Mucosa of rectum (tissue), 2 donors: ENCODE measurements at regions not wholly inside any gene's neighbourhood (a gene's known extent, or its start where the extent isn't known, plus 50 kb on each side); places are given as distances from the start of the nearest gene placed in this dataset.
"Not testable (repeated sequence)": the region's sequence is repeated elsewhere in the genome, so short reads cannot be mapped to it uniquely, and the experiment has no call there.

Experiments used
- H3K27ac ChIP-seq, 2 donors: one replicate each; pipeline ENCODE4 v1.7.0; 2013; ENCODE audit warnings: inconsistent platforms in 2 of 2, low read depth in 2 of 2, low read length in 2 of 2
- H3K27me3 ChIP-seq, 2 donors: one replicate each; pipeline ENCODE4 v1.7.0; 2013; ENCODE audit warnings: low read length in 2 of 2; ENCODE audit not compliant: control insufficient read depth in 2 of 2, insufficient read depth in 2 of 2
- H3K36me3 ChIP-seq, 2 donors: one replicate each; pipeline ENCODE4 v1.7.0; 2013; ENCODE audit warnings: low read length in 2 of 2; ENCODE audit not compliant: control insufficient read depth in 2 of 2, insufficient read depth in 2 of 2
- H3K4me1 ChIP-seq, 2 donors: one replicate each; pipeline ENCODE4 v1.7.0; 2013; ENCODE audit warnings: low read length in 2 of 2, mild to moderate bottlenecking in 1 of 2; ENCODE audit not compliant: control insufficient read depth in 2 of 2, insufficient read depth in 2 of 2
- H3K4me3 ChIP-seq, 2 donors: one replicate each; pipeline ENCODE4 v1.7.0; 2013; ENCODE audit warnings: low read length in 2 of 2
- H3K9ac ChIP-seq, 2 donors: one replicate each; pipeline ENCODE4 v1.7.0; 2013; ENCODE audit warnings: low read length in 2 of 2, low read depth in 1 of 2, mild to moderate bottlenecking in 1 of 2
- H3K9me3 ChIP-seq, 2 donors: one replicate each; pipeline ENCODE4 v1.7.0; 2013; ENCODE audit warnings: low read length in 2 of 2; ENCODE audit not compliant: control insufficient read depth in 2 of 2
- donor health status: healthy.
- donor health status: Normal muscosa, but diverticular disease.

GRCh38 chr5:116719106-116719505 is 144.5 kb upstream of the SEMA6A start:
- H3K4me3 ChIP-seq: no peak overlapping the region
- no peaks in the 10 kb centered on the region for H3K4me1 ChIP-seq
- no peaks in the 10 kb centered on the region for H3K27me3 ChIP-seq
- H3K36me3 ChIP-seq: no peaks in the 10 kb centered on the region
- H3K9ac ChIP-seq: no peak overlapping the region
- H3K27ac ChIP-seq: no peak overlapping the region
- no peaks in the 10 kb centered on the region for H3K9me3 ChIP-seq

GRCh38 chr5:116718317-116718716 is 143.7 kb upstream of the SEMA6A start:
- Histone ChIP-seq H3K27ac (no peak overlapping the region), H3K9me3 (no peaks in the 10 kb centered on the region), H3K4me1 (no peaks in the 10 kb centered on the region), H3K4me3 (no peak overlapping the region), H3K9ac (no peak overlapping the region), H3K36me3 (no peaks in the 10 kb centered on the region), H3K27me3 (no peaks in the 10 kb centered on the region)

- H3K9ac ChIP-seq: no peak overlapping the region
- H3K27me3 ChIP-seq: no peaks in the 10 kb centered on the region
- no peaks in the 10 kb centered on the region for H3K9me3 ChIP-seq
- no peak overlapping the region for H3K27ac ChIP-seq
- H3K4me3 ChIP-seq: no peak overlapping the region
- no peaks in the 10 kb centered on the region for H3K4me1 ChIP-seq
- H3K36me3 ChIP-seq: no peaks in the 10 kb centered on the region
These were observed 134.5 kb upstream of the SEMA6A start for GRCh38 chr5:116709082-116709481.

GRCh38 chr5:116705121-116705519 is 130.5 kb upstream of the SEMA6A start:
- H3K27me3 ChIP-seq, H3K9me3 ChIP-seq, H3K4me1 ChIP-seq, H3K36me3 ChIP-seq, H3K27ac ChIP-seq, H3K9ac ChIP-seq, H3K4me3 ChIP-seq: not testable (repeated sequence)

- no peak overlapping the region for H3K9ac ChIP-seq
- H3K4me1 ChIP-seq: no peaks in the 10 kb centered on the region
- H3K4me3 ChIP-seq: no peak overlapping the region
- no peaks in the 10 kb centered on the region for H3K9me3 ChIP-seq
- no peaks in the 10 kb centered on the region for H3K27me3 ChIP-seq
- H3K27ac ChIP-seq: no peak overlapping the region
- H3K36me3 ChIP-seq: no peaks in the 10 kb centered on the region
These were observed 129.3 kb upstream of the SEMA6A start for GRCh38 chr5:116703941-116704340.

GRCh38 chr5:116703328-116703727 is 128.7 kb upstream of the SEMA6A start:
- H3K36me3 ChIP-seq: no peaks in the 10 kb centered on the region
- no peaks in the 10 kb centered on the region for H3K9me3 ChIP-seq
- no peaks in the 10 kb centered on the region for H3K4me1 ChIP-seq
- no peaks in the 10 kb centered on the region for H3K27me3 ChIP-seq
- no peak overlapping the region for H3K27ac ChIP-seq
- H3K9ac ChIP-seq: no peak overlapping the region
- H3K4me3 ChIP-seq: no peak overlapping the region

GRCh38 chr5:116702776-116703175 is 128.2 kb upstream of the SEMA6A start:
- no peaks in the 10 kb centered on the region for H3K4me1 ChIP-seq
- no peak overlapping the region for H3K4me3 ChIP-seq
- H3K9ac ChIP-seq: no peak overlapping the region
- no peaks in the 10 kb centered on the region for H3K27me3 ChIP-seq
- H3K27ac ChIP-seq: no peak overlapping the region
- no peaks in the 10 kb centered on the region for H3K36me3 ChIP-seq
- H3K9me3 ChIP-seq: no peaks in the 10 kb centered on the region

GRCh38 chr5:116699332-116699731 is 124.7 kb upstream of the SEMA6A start:
- Histone ChIP-seq H3K27me3 (no peaks in the 10 kb centered on the region), H3K9me3 (no peaks in the 10 kb centered on the region), H3K9ac (no peak overlapping the region), H3K4me3 (no peak overlapping the region), H3K27ac (no peak overlapping the region), H3K36me3 (no peaks in the 10 kb centered on the region), H3K4me1 (no peaks in the 10 kb centered on the region)

GRCh38 chr5:116696366-116696765 is 121.7 kb upstream of the SEMA6A start:
- no peaks in the 10 kb centered on the region for H3K36me3 ChIP-seq
- no peaks in the 10 kb centered on the region for H3K9me3 ChIP-seq
- H3K4me3 ChIP-seq: no peak overlapping the region
- H3K27me3 ChIP-seq: no peaks in the 10 kb centered on the region
- H3K9ac ChIP-seq: no peak overlapping the region
- no peak overlapping the region for H3K27ac ChIP-seq
- no peaks in the 10 kb centered on the region for H3K4me1 ChIP-seq

- Histone ChIP-seq H3K27me3 (no peaks in the 10 kb centered on the region), H3K4me3 (no peak overlapping the region), H3K36me3 (no peaks in the 10 kb centered on the region), H3K9me3 (no peaks in the 10 kb centered on the region), H3K9ac (no peak overlapping the region), H3K27ac (no peak overlapping the region), H3K4me1 (no peaks in the 10 kb centered on the region)
These were observed 121.1 kb upstream of the SEMA6A start for GRCh38 chr5:116695681-116696080.

- no peak overlapping the region for H3K4me3 ChIP-seq
- H3K9ac ChIP-seq: no peak overlapping the region
- no peak overlapping the region for H3K27ac ChIP-seq
- H3K27me3 ChIP-seq: no peaks in the 10 kb centered on the region
- H3K36me3 ChIP-seq: no peaks in the 10 kb centered on the region
- no peaks in the 10 kb centered on the region for H3K4me1 ChIP-seq
- no peaks in the 10 kb centered on the region for H3K9me3 ChIP-seq
These were observed 111.8 kb upstream of the SEMA6A start for GRCh38 chr5:116686438-116686837.
